BJ (cell line): ENCODE measurements at regions not wholly inside any gene's neighbourhood (a gene's known extent, or its start where the extent isn't known, plus 50 kb on each side); places are given as distances from the start of the nearest gene placed in this dataset.
"Not testable (repeated sequence)": the region's sequence is repeated elsewhere in the genome, so short reads cannot be mapped to it uniquely, and the experiment has no call there.

Experiments
- CTCF ChIA-PET: fragments of 350-600 bp; formaldehyde crosslinking; extraction: SDS; loops from one replicate; lab custom pipeline; 2021; ENCODE audit warnings: antibody characterized with exemption, inconsistent platforms; lab: Yijun Ruan, JAX
- POLR2A ChIA-PET: fragments of 300-600 bp; sonication (Branson Sonifier 250); formaldehyde crosslinking; extraction: SDS; loops from one replicate; lab custom pipeline; 2021; ENCODE audit warnings: antibody characterized with exemption; lab: Charles Lee
- DNase-seq: peaks from one replicate; pipeline ENCODE4 v3.0.0-alpha.2; 2011; ENCODE audit warnings: low read depth
- H3K27me3 ChIP-seq: 2 replicates; pipeline ENCODE4 v1.6.0; 2011; ENCODE audit warnings: low read length; ENCODE audit not compliant: control insufficient read depth, insufficient read depth
- H3K36me3 ChIP-seq: 2 replicates; pipeline ENCODE4 v1.5.1; 2011; ENCODE audit warnings: low read length; ENCODE audit not compliant: control insufficient read depth, insufficient read depth
- H3K4me3 ChIP-seq: 2 replicates; pipeline ENCODE4 v1.5.1; 2011; ENCODE audit warnings: low read depth, mild to moderate bottlenecking, control low read depth, low read length
- TF ChIP-seq, protein P1 (sequence below): IDR thresholded peaks from 2 replicates; pipeline ENCODE4 v1.5.1; 2011; ENCODE audit warnings: low read depth, mild to moderate bottlenecking, control low read depth, inconsistent platforms, low read length, moderate library complexity; ENCODE audit not compliant: insufficient read depth

DNA sequence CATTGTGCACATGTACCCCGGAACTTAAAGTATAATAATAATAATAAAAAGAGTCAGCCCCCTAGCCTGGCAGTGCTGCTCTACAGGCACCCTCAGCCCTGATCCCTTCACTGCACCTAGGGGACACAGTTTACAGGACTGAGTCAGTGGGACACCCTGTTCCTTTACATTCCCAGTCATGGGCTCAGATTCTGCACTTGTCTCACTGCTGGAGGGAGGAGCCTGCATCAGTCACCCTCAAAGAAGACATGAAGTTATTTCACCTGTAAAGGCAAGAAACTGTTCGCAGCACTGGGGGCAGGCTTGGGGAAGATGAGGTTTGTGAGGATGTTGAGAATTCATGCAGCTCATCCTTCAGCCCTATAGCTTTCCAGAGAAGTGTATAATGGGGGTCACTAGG lies 50.7 kb upstream of the VPREB1 start:
- TF ChIP-seq, protein P1, sequence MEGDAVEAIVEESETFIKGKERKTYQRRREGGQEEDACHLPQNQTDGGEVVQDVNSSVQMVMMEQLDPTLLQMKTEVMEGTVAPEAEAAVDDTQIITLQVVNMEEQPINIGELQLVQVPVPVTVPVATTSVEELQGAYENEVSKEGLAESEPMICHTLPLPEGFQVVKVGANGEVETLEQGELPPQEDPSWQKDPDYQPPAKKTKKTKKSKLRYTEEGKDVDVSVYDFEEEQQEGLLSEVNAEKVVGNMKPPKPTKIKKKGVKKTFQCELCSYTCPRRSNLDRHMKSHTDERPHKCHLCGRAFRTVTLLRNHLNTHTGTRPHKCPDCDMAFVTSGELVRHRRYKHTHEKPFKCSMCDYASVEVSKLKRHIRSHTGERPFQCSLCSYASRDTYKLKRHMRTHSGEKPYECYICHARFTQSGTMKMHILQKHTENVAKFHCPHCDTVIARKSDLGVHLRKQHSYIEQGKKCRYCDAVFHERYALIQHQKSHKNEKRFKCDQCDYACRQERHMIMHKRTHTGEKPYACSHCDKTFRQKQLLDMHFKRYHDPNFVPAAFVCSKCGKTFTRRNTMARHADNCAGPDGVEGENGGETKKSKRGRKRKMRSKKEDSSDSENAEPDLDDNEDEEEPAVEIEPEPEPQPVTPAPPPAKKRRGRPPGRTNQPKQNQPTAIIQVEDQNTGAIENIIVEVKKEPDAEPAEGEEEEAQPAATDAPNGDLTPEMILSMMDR = no peak
- POLR2A ChIA-PET = no interaction called here
- DNase-seq = no peak
- CTCF ChIA-PET = no interaction called here
- no peaks in the 10 kb centered on the region for H3K36me3 ChIP-seq
- no peaks in the 10 kb centered on the region; the same call in 1 of the 2 replicates for H3K27me3 ChIP-seq
- H3K4me3 ChIP-seq = no peak overlapping the region

DNA sequence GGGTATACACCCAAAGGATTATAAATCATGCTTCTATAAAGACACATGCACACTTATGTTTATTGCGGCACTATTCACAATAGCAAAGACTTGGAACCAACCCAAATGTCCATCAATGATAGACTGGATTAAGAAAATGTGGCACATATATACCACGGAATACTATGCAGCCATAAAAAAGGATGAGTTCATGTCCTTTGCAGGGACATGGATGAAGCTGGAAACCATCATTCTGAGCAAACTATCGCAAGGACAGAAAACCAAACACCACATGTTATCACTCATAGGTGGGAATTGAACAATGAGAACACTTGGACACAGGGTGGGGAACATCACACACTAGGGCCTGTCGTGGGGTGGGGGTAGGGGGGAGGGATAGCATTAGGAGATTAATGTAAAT lies 51.1 kb upstream of the VPREB1 start:
- H3K4me3 ChIP-seq, H3K36me3 ChIP-seq, CTCF ChIA-PET, DNase-seq, H3K27me3 ChIP-seq, POLR2A ChIA-PET: not testable (repeated sequence)

DNA sequence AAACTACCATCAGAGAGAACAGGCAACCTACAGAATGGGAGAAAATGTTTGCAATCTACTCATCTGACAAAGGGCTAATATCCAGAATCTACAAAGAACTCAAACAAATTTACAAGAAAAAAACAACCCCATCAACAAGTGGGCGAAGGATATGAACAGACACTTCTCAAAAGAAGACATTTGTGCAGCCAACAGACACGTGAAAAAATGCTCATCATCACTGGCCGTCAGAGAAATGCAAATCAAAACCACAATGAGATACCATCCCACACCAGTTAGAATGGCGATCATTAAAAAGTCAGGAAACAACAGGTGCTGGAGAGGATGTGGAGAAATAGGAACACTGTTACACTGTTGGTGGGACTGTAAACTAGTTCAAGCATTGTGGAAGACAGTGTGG lies 51.6 kb upstream of the VPREB1 start:
- DNase-seq, H3K27me3 ChIP-seq, H3K36me3 ChIP-seq, POLR2A ChIA-PET, H3K4me3 ChIP-seq, CTCF ChIA-PET: not testable (repeated sequence)

DNA sequence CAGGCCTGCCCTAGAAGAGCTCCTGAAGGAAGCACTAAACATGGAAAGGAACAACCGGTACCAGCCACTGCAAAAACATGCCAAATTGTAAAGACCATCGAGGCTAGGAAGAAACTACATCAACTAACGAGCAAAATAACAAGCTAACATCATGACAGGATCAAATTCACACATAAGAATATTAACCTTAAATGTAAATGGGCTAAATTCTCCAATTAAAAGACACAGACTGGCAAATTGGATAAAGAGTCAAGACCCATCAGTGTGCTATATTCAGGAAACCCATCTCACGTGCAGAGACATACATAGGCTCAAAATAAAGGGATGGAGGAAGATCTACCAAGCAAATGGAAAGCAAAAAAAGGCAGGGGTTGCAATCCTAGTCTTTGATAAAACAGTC lies 54.8 kb upstream of the VPREB1 start:
- H3K4me3 ChIP-seq, H3K36me3 ChIP-seq, H3K27me3 ChIP-seq, DNase-seq, POLR2A ChIA-PET: not testable (repeated sequence)
- CTCF ChIA-PET = interaction anchor here (1.6 kb wide), 1 partner anchor 11 kb away, joined by 3 read pairs; no protein-coding TSS in a partner anchor

DNA sequence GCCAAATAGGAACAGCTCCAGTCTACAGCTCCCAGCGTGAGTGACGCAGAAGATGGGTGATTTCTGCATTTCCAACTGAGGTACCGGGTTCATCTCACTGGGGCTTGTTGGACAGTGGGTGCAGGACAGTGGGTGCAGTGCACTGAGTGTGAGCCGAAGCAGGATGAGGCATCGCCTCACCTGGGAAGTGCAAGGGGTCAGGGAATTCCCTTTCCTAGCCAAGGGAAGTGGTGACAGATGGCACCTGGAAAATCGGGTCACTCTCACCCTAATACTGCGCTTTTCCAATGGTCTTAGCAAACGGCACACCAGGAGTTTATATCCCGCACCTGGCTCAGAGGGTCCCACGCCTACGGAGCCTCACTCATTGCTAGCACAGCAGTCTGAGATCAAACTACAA lies 56.7 kb upstream of the VPREB1 start:
- H3K36me3 ChIP-seq, POLR2A ChIA-PET, CTCF ChIA-PET, H3K27me3 ChIP-seq, H3K4me3 ChIP-seq, DNase-seq: not testable (repeated sequence)

DNA sequence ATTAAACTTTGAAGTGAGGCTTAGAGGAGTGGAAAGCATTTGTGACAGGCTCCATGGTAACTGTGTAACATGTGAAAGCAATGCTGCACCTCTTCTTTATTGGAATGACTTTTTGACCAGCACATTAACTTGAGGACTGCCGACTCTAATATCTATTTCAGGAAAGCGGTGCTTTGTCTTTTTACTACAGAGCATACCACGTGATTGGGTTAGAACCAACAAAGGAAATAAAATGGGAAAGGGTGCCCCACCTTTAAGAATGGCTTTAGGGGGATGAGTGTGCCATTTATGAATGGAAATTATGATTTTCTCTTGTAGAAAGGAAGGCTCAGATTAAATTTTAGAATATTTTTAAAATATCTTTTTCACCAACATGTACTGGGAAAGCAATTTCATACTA lies 57.3 kb upstream of the VPREB1 start:
- CTCF ChIA-PET = no interaction called here

DNA sequence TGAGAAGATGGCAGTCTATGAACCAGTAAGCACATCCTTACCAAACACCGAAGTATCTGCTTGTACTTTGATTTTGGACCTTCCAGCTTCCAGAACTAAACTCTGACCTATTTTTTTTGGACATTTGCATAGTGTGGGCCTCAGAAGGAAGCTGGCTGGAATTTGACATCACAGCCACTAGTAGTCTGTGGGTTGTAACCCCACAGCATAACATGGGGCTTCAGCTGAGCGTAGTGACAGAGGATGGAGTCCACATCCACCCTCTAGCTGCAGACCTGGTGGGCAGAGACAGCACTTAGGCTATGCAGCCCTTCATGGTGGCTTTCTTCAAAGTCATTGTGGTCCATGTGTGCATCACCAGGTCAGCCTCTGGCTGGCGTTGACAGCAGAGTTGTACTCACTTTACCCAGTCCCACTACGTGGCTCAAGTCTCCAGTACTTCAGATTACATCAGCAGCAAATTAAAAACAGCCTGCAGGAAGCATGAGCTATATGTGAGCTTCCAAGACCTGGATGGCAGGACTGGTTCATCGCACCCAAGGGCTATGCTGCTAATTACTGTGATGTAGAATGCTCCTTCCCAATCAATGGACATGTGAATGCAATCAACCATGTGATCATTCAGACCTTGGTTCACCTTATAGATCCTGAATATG lies 58.6 kb upstream of the VPREB1 start:
- Histone ChIP-seq H3K27me3 (peaks cover 2% of the 10 kb centered on the region; the same call in 1 of the 2 replicates), H3K4me3 (no peak overlapping the region), H3K36me3 (no peaks in the 10 kb centered on the region)
- POLR2A ChIA-PET = no interaction called here
- TF ChIP-seq, protein P1 = no peak
- CTCF ChIA-PET = interaction anchor here (0.9 to 2.8 kb wide), 4 partner anchors 10 to 401 kb away, joined by 3 to 15 read pairs (median 4); no protein-coding TSS in a partner anchor
- no peak for DNase-seq

More for the DNA sequence above, 57.3 kb upstream of the VPREB1 start:
- Histone ChIP-seq H3K36me3 (no peaks in the 10 kb centered on the region), H3K27me3 (peaks cover 2% of the 10 kb centered on the region; the same call in 1 of the 2 replicates), H3K4me3 (no peak overlapping the region)
- TF ChIP-seq, protein P1 = no peak
- no peak for DNase-seq
- POLR2A ChIA-PET = no interaction called here
